PC-3 (cell line): ENCODE measurements at regions not wholly inside any gene's neighbourhood (a gene's known extent, or its start where the extent isn't known, plus 50 kb on each side); places are given as distances from the start of the nearest gene placed in this dataset.

ENCODE experiments used
- ATAC-seq: fragments of 200-7000 bp; cut with Tn5 transposase; 2 replicates; pipeline ENCODE4 v1.9.1; 2020; ENCODE audit warnings: mild to moderate bottlenecking, moderate library complexity
- BruUV-seq: library from RNA; stranded (reverse); fragments of 400-500 nt; replicated peaks from 2 replicates; lab custom pipeline; 2021; lab: Mats Ljungman, UMichigan
- CTCF ChIA-PET: fragments of 300-600 bp; sonication (Branson Sonifier 250); formaldehyde crosslinking; loops from one replicate; lab custom pipeline; 2022; ENCODE audit warnings: antibody characterized with exemption; lab: Charles Lee
- POLR2A ChIA-PET: fragments of 300-600 bp; sonication (Branson Sonifier 250); formaldehyde crosslinking; loops from one replicate; lab custom pipeline; 2022; ENCODE audit warnings: antibody characterized with exemption; ENCODE audit not compliant: unreplicated experiment; lab: Charles Lee
- DNase-seq: peaks from one replicate; pipeline ENCODE4 v3.0.0-alpha.2; 2015
- H2AFZ ChIP-seq: fragments of 300-600 bp; sonication (generic); 2 replicates; pipeline ENCODE4 v1.6.0; 2016; ENCODE audit warnings: antibody characterized with exemption, low read length
- H3F3A ChIP-seq: fragments of 300-600 bp; sonication (generic); one replicate; pipeline ENCODE4 v1.6.0; 2017; ENCODE audit warnings: antibody characterized with exemption, low read length, control low read depth, mild to moderate bottlenecking; ENCODE audit not compliant: unreplicated experiment
- H3K27ac ChIP-seq: fragments of 300-600 bp; sonication (generic); 2 replicates; pipeline ENCODE4 v1.5.1; 2016; ENCODE audit warnings: mild to moderate bottlenecking, low read length
- H3K27me3 ChIP-seq: fragments of 300-600 bp; sonication (generic); 2 replicates; pipeline ENCODE4 v1.6.1; 2016; ENCODE audit warnings: low read length, mixed read lengths
- H3K36me3 ChIP-seq: fragments of 300-600 bp; sonication (generic); 2 replicates; pipeline ENCODE4 v1.6.1; 2016; ENCODE audit warnings: low read depth, mixed run types, low read length, mixed read lengths
- H3K4me1 ChIP-seq: fragments of 300-600 bp; sonication (generic); 2 replicates; pipeline ENCODE4 v1.5.1; 2016; ENCODE audit warnings: low read length; ENCODE audit not compliant: insufficient read depth
- H3K4me2 ChIP-seq: fragments of 300-600 bp; sonication (generic); 2 replicates; pipeline ENCODE4 v1.6.0; 2016; ENCODE audit warnings: low read length
- H3K4me3 ChIP-seq: fragments of 300-600 bp; sonication (generic); 2 replicates; pipeline ENCODE4 v1.5.1; 2016; ENCODE audit warnings: mild to moderate bottlenecking, low read length, mixed read lengths
- H3K79me2 ChIP-seq: fragments of 300-600 bp; sonication (generic); 2 replicates; pipeline ENCODE4 v1.6.1; 2017; ENCODE audit warnings: low read length, mixed read lengths
- H3K9ac ChIP-seq: fragments of 300-600 bp; sonication (generic); 2 replicates; pipeline ENCODE4 v1.6.0; 2016; ENCODE audit warnings: mild to moderate bottlenecking, low read length
- H3K9me2 ChIP-seq: fragments of 300-600 bp; sonication (generic); replicated peaks from 2 replicates; pipeline ENCODE4 v1.6.1; 2016; ENCODE audit warnings: mixed run types, low read length, mixed read lengths
- H3K9me3 ChIP-seq: fragments of 300-600 bp; sonication (generic); 2 replicates; pipeline ENCODE4 v1.6.1; 2016; ENCODE audit warnings: low read length, mixed read lengths
- H4K20me1 ChIP-seq: fragments of 300-600 bp; sonication (generic); 2 replicates; pipeline ENCODE4 v1.6.1; 2016; ENCODE audit warnings: low read length, mixed read lengths
- CTCF ChIP-seq: fragments of 300-600 bp; sonication (generic); conservative IDR thresholded peaks from 2 replicates; pipeline ENCODE4 v1.5.1; 2017; ENCODE audit warnings: antibody characterized with exemption, low read depth, mild to moderate bottlenecking, low read length
- EZH2 ChIP-seq: fragments of 300-600 bp; sonication (generic); IDR thresholded peaks from one replicate; pipeline ENCODE4 v1.6.1; 2017; ENCODE audit warnings: antibody characterized with exemption, mild to moderate bottlenecking, low read length; ENCODE audit not compliant: unreplicated experiment
- EZH2phosphoT487 ChIP-seq: fragments of 300-600 bp; sonication (generic); IDR thresholded peaks from 2 replicates; pipeline ENCODE4 v1.6.1; 2018; ENCODE audit warnings: mild to moderate bottlenecking, antibody characterized with exemption, low read length, borderline replicate concordance
- intact Hi-C: fragments of 100-400 bp; cut with micrococcal nuclease; formaldehyde crosslinking; loops from 2 replicates; pipeline ENCODE4 v1.9.0; 2023

- CTCF ChIA-PET = no interaction called here
- no peak overlapping the region for H3K4me2 ChIP-seq
- no peak overlapping the region for H3K27ac ChIP-seq
- ATAC-seq = no peak
- intact Hi-C loops = no loop called here
- H2AFZ ChIP-seq = no peak overlapping the region
- H3F3A ChIP-seq = no peaks in the 10 kb centered on the region
- no peaks in the 10 kb centered on the region for H3K9me3 ChIP-seq
- H3K27me3 ChIP-seq = no peaks in the 10 kb centered on the region
- no peaks in the 10 kb centered on the region for H3K36me3 ChIP-seq
- no peaks in the 10 kb centered on the region for H3K4me1 ChIP-seq
- DNase-seq = no peak
- H3K9ac ChIP-seq = no peak overlapping the region
- no peaks in the 10 kb centered on the region for H3K9me2 ChIP-seq
- H4K20me1 ChIP-seq = no peaks in the 10 kb centered on the region
- POLR2A ChIA-PET = no interaction called here
- no TSS peak for BruUV-seq
- TF ChIP-seq EZH2phosphoT487 = no peak
- TF ChIP-seq EZH2 = no peak
- no peak for TF ChIP-seq CTCF
- no peak overlapping the region for H3K4me3 ChIP-seq
- H3K79me2 ChIP-seq = no peaks in the 10 kb centered on the region
Measured at GRCh38 chr6:160853946-160854345, 137.6 kb upstream of the MAP3K4 start.

- Histone ChIP-seq H3K27me3 (no peaks in the 10 kb centered on the region), H3K9me2 (no peaks in the 10 kb centered on the region), H3K36me3 (no peaks in the 10 kb centered on the region), H3K4me2 (no peak overlapping the region), H3K9ac (no peak overlapping the region), H3K9me3 (no peaks in the 10 kb centered on the region), H3K4me3 (no peak overlapping the region), H3K4me1 (no peaks in the 10 kb centered on the region), H3K79me2 (no peaks in the 10 kb centered on the region), H2AFZ (no peak overlapping the region), H4K20me1 (no peaks in the 10 kb centered on the region), H3F3A (no peaks in the 10 kb centered on the region), H3K27ac (no peak overlapping the region)
- no peak for DNase-seq
- no peak for TF ChIP-seq EZH2
- no peak for TF ChIP-seq EZH2phosphoT487
- no peak for TF ChIP-seq CTCF
- ChIA-PET POLR2A (interaction anchor here (0.6 kb wide), 1 partner anchor 85 kb away, joined by 9 read pairs; no protein-coding TSS in a partner anchor), CTCF (no interaction called here)
- no peak for ATAC-seq
- BruUV-seq = no TSS peak
- intact Hi-C loops = no loop called here
Measured at GRCh38 chr6:160858886-160859285, 132.7 kb upstream of the MAP3K4 start.

GRCh38 chr6:160859822-160860221, 131.7 kb upstream of the MAP3K4 start:
- POLR2A ChIA-PET = no interaction called here

More at GRCh38 chr6:160859822-160860221, 131.7 kb upstream of the MAP3K4 start:
- Histone ChIP-seq H3K9ac (no peak overlapping the region), H3K79me2 (no peaks in the 10 kb centered on the region), H3K27ac (no peak overlapping the region), H3K4me2 (no peak overlapping the region), H3K9me2 (no peaks in the 10 kb centered on the region), H3K27me3 (no peaks in the 10 kb centered on the region), H3K4me3 (no peak overlapping the region), H4K20me1 (no peaks in the 10 kb centered on the region), H2AFZ (no peak overlapping the region), H3K4me1 (no peaks in the 10 kb centered on the region), H3K9me3 (no peaks in the 10 kb centered on the region), H3K36me3 (no peaks in the 10 kb centered on the region), H3F3A (no peaks in the 10 kb centered on the region)
- no peak for DNase-seq
- CTCF ChIA-PET = no interaction called here
- TF ChIP-seq CTCF (no peak), EZH2phosphoT487 (no peak), EZH2 (no peak)
- no peak for ATAC-seq
- BruUV-seq = no TSS peak
- intact Hi-C loops = no loop called here
